Ascending aorta (tissue), 2 donors: ENCODE measurements at regions not wholly inside any gene's neighbourhood (a gene's known extent, or its start where the extent isn't known, plus 50 kb on each side); places are given as distances from the start of the nearest gene placed in this dataset.

Experiments used
- DNase-seq, 2 donors: peaks; one replicate each; pipeline ENCODE4 v3.0.0-alpha.2; 2019; ENCODE audit warnings: low spot score in 2 of 2
- H3K27ac ChIP-seq, 2 donors: fragments of 200-600 bp; sonication (generic); one replicate each; pipeline ENCODE4 v1.5.1; 2016 to 2017; ENCODE audit warnings: mild to moderate bottlenecking in 1 of 2
- H3K27me3 ChIP-seq: fragments of 200-600 bp; sonication (generic); one replicate; pipeline ENCODE4 v1.5.1; 2017
- H3K36me3 ChIP-seq, 2 donors: fragments of 200-600 bp; sonication (generic); one replicate each; pipeline ENCODE4 v1.5.1; 2016
- H3K4me1 ChIP-seq, 2 donors: fragments of 200-600 bp; sonication (generic); one replicate each; pipeline ENCODE4 v1.5.1; 2016 to 2017; ENCODE audit warnings: mild to moderate bottlenecking in 1 of 2
- H3K4me3 ChIP-seq, 2 donors: fragments of 200-600 bp; sonication (generic); one replicate each; pipeline ENCODE4 v1.5.1; 2016 to 2017; ENCODE audit warnings: mild to moderate bottlenecking in 1 of 2
- H3K9me3 ChIP-seq, 2 donors: fragments of 200-600 bp; sonication (generic); one replicate each; pipeline ENCODE4 v1.5.1; 2016
- intact Hi-C: fragments of 100-400 bp; cut with DNase I; formaldehyde crosslinking; loops from one replicate; pipeline ENCODE4 v1.15.1; 2023
- TF ChIP-seq, protein P1 (sequence below), 3 experiments: fragments of 200-600 bp in 2 of 3; fragments of 450-650 bp in 1 of 3; sonication (generic) in 2 of 3; IDR thresholded peaks; one replicate each; pipeline ENCODE4 v1.5.1; 2016 to 2019; ENCODE audit warnings: antibody characterized with exemption in 3 of 3, mild to moderate bottlenecking in 1 of 3, moderate library complexity in 1 of 3

DNA sequence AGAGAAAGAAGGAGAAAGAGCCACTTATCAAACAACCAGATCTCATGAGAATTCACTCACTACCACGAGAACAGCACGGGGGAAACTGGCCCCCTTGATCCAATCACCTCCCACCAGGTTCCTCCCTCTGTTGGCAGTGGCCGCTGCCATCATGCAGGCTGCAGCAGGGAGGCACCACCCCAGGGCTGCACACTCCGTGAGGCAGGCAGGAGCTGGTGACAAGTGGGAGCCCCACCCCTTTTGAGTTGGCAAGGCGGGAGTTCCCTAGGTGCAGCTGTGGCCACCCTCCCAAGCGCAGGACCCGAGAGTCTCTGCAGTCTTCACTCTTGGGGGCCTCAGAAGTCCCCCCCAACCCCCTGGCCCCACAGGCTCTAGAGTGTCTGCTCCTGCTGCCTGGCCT, 83.9 kb upstream of the GJB5 start:
- no peaks in the 10 kb centered on the region for H3K36me3 ChIP-seq
- H3K27me3 ChIP-seq, result no peaks in the 10 kb centered on the region
- no peak overlapping the region for H3K27ac ChIP-seq
- intact Hi-C loops, result no loop called here
- TF ChIP-seq, protein P1, sequence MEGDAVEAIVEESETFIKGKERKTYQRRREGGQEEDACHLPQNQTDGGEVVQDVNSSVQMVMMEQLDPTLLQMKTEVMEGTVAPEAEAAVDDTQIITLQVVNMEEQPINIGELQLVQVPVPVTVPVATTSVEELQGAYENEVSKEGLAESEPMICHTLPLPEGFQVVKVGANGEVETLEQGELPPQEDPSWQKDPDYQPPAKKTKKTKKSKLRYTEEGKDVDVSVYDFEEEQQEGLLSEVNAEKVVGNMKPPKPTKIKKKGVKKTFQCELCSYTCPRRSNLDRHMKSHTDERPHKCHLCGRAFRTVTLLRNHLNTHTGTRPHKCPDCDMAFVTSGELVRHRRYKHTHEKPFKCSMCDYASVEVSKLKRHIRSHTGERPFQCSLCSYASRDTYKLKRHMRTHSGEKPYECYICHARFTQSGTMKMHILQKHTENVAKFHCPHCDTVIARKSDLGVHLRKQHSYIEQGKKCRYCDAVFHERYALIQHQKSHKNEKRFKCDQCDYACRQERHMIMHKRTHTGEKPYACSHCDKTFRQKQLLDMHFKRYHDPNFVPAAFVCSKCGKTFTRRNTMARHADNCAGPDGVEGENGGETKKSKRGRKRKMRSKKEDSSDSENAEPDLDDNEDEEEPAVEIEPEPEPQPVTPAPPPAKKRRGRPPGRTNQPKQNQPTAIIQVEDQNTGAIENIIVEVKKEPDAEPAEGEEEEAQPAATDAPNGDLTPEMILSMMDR (IDR thresholded peaks at IDR 0.05), result no peak
- no peak for DNase-seq
- H3K4me1 ChIP-seq, result no peaks in the 10 kb centered on the region
- H3K4me3 ChIP-seq, result no peak overlapping the region
- no peaks in the 10 kb centered on the region for H3K9me3 ChIP-seq

DNA sequence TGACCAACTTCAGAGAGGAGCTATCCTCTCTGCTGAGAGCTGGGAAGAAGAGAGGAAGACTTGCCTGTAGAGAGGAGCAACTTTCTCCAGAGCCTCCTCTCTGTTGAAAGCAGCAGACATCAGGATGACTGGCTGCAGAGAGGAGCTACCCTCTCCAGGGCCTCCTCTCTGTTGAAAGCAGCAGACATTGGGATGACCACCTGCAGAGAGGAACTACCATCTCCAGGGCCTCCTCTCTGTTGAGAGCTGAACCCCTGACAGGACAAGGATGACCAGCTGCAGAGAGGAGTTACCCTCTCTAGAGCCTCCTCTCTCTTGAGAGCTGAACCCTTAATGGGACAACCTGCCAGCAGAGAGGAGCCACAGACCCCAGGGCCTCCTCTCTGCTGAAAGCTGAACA, 83.0 kb upstream of the GJB5 start:
- TF ChIP-seq, protein P1 (IDR thresholded peaks at IDR 0.05), result no peak
- no peak for DNase-seq
- H3K4me1 ChIP-seq, result no peaks in the 10 kb centered on the region
- no peaks in the 10 kb centered on the region for H3K9me3 ChIP-seq
- intact Hi-C loops, result no loop called here
- H3K27me3 ChIP-seq, result no peaks in the 10 kb centered on the region
- H3K27ac ChIP-seq, result no peak overlapping the region
- no peak overlapping the region for H3K4me3 ChIP-seq
- no peaks in the 10 kb centered on the region for H3K36me3 ChIP-seq

DNA sequence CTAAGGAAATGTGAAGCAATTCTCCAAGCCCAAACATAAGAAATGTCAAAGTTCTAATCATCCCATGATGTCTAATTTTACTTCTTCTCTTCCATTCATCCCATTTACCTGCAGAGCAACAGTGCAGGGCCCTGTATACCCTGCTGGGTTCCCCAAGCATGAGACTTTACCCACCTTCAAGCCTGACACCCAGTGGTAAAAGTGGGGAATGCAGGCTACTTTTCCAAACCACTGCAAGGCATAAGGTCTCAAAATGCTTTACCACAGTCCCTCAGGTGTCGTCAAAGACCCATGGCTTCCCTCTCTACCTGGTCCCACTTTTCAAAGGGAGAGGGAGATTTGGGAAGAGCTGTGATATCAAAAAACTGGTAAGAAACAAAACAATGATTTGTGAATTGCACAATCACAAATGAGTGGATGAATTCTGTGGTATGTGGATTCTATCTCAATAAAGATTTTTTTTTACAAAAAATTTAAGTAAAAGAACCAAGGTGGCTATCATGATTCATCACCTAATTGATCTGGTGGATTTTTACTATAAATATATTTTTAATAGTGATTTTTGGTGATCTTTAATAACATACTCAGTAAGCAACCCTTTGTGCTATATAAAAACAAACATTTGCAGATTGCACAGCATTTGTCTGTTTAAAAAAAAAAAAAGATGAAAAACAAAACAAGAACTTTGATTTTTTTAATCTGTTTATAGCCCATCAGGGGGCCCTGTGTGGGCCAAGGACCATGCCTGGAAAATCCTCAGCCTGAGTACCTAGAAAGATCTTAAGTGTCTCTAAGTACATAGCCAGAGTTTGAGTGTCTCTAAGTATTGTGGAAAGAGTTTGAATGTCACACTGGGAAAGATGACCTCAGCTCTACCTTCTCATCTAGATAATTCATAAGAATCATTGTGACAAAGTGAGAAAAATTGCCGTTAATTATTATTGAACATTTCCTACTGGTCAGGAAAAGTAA, 73.1 kb upstream of the GJB5 start:
- intact Hi-C loops, result no loop called here
- H3K27ac ChIP-seq, result no peak overlapping the region
- TF ChIP-seq, protein P1 (IDR thresholded peaks at IDR 0.05), result peak in 2 of 3 experiments; percentile 53 to 58
- H3K27me3 ChIP-seq, result no peaks in the 10 kb centered on the region
- no peak overlapping the region for H3K4me3 ChIP-seq
- H3K36me3 ChIP-seq, result no peaks in the 10 kb centered on the region
- DNase-seq, result no peak
- no peaks in the 10 kb centered on the region for H3K4me1 ChIP-seq
- no peaks in the 10 kb centered on the region for H3K9me3 ChIP-seq

GRCh38 chr1:34682452-34683223, 72.2 kb upstream of the GJB5 start:
- intact Hi-C loops, result no loop called here
- no peak overlapping the region for H3K4me3 ChIP-seq
- DNase-seq, result no peak

GRCh38 chr1:34683616-34684015, 71.2 kb upstream of the GJB5 start:
- no peak overlapping the region for H3K27ac ChIP-seq
- no peaks in the 10 kb centered on the region for H3K4me1 ChIP-seq
- no peak for DNase-seq
- H3K9me3 ChIP-seq, result no peaks in the 10 kb centered on the region
- TF ChIP-seq, protein P1 (IDR thresholded peaks at IDR 0.05), result no peak
- H3K36me3 ChIP-seq, result no peaks in the 10 kb centered on the region
- H3K27me3 ChIP-seq, result no peaks in the 10 kb centered on the region
- intact Hi-C loops, result no loop called here
- H3K4me3 ChIP-seq, result no peak overlapping the region

More at GRCh38 chr1:34682452-34683223, 72.2 kb upstream of the GJB5 start:
- TF ChIP-seq, protein P1 (IDR thresholded peaks at IDR 0.05), result no peak
- no peaks in the 10 kb centered on the region for H3K36me3 ChIP-seq
- H3K9me3 ChIP-seq, result no peaks in the 10 kb centered on the region
- no peak overlapping the region for H3K27ac ChIP-seq
- H3K27me3 ChIP-seq, result no peaks in the 10 kb centered on the region
- no peaks in the 10 kb centered on the region for H3K4me1 ChIP-seq
